HEK293 (cell line): ENCODE measurements at regions not wholly inside any gene's neighbourhood (a gene's known extent, or its start where the extent isn't known, plus 50 kb on each side); places are given as distances from the start of the nearest gene placed in this dataset.

ENCODE experiments used
- CTCF ChIA-PET: fragments of 350-600 bp; formaldehyde crosslinking; extraction: SDS; loops from one replicate; lab custom pipeline; 2021; ENCODE audit warnings: antibody characterized with exemption; lab: Yijun Ruan, JAX
- POLR2A ChIA-PET: fragments of 300-600 bp; formaldehyde crosslinking; extraction: SDS; loops from one replicate; lab custom pipeline; 2020; ENCODE audit warnings: antibody characterized with exemption, inconsistent platforms; lab: Yijun Ruan, JAX
- H3K27ac ChIP-seq: fragments of 200-500 bp; sonication (Bioruptor generic); 2 replicates; pipeline ENCODE4 v1.5.1; 2014; ENCODE audit warnings: low read depth, low read length, control low read depth, inconsistent platforms; ENCODE audit errors: extremely low read depth
- H3K36me3 ChIP-seq, 2 experiments: fragments of 200-500 bp in 1 of 2; sonication (Bioruptor generic) in 1 of 2; 1 replicate in 1 of 2; 2 replicates in 1 of 2; pipeline ENCODE4 v1.5.1; 2014 to 2017; ENCODE audit warnings: inconsistent platforms in 2 of 2, low read length in 2 of 2; ENCODE audit not compliant: control insufficient read depth in 2 of 2, insufficient read depth in 1 of 2
- H3K4me1 ChIP-seq: fragments of 200-500 bp; sonication (Bioruptor generic); 2 replicates; pipeline ENCODE4 v1.5.1; 2014; ENCODE audit warnings: mild to moderate bottlenecking, low read length, inconsistent platforms; ENCODE audit not compliant: control insufficient read depth, insufficient read depth
- H3K4me3 ChIP-seq: 2 replicates; pipeline ENCODE4 v1.5.1; 2011; ENCODE audit warnings: low read depth, mild to moderate bottlenecking, control low read depth, low read length, moderate library complexity
- H3K9me3 ChIP-seq: fragments of 200-500 bp; sonication (Bioruptor generic); 2 replicates; pipeline ENCODE4 v1.5.1; 2014; ENCODE audit warnings: low read depth, low read length, inconsistent platforms; ENCODE audit not compliant: control insufficient read depth, insufficient read depth
- AEBP2 ChIP-seq: fragments of 450-650 bp; formaldehyde crosslinking; IDR thresholded peaks from 2 replicates; pipeline ENCODE4 v1.5.1; 2016; ENCODE audit warnings: missing biosample characterization, missing genetic modification characterization, borderline replicate concordance
- BCL11A ChIP-seq: fragments of 450-650 bp; formaldehyde crosslinking; IDR thresholded peaks from 2 replicates; pipeline ENCODE4 v1.5.1; 2016; ENCODE audit warnings: low read depth, missing biosample characterization, missing genetic modification characterization
- EGR2 ChIP-seq: fragments of 450-650 bp; formaldehyde crosslinking; IDR thresholded peaks from 2 replicates; pipeline ENCODE4 v1.5.1; 2016; ENCODE audit warnings: low read depth, missing biosample characterization, missing genetic modification characterization
- FEZF1 ChIP-seq: fragments of 450-650 bp; formaldehyde crosslinking; IDR thresholded peaks from 2 replicates; pipeline ENCODE4 v1.5.1; 2016; ENCODE audit warnings: missing biosample characterization, missing genetic modification characterization
- MYNN ChIP-seq: fragments of 450-650 bp; formaldehyde crosslinking; IDR thresholded peaks from 2 replicates; pipeline ENCODE4 v1.5.1; 2016; ENCODE audit warnings: missing biosample characterization, missing genetic modification characterization, borderline replicate concordance
- REPIN1 ChIP-seq: fragments of 450-650 bp; formaldehyde crosslinking; IDR thresholded peaks from 2 replicates; pipeline ENCODE4 v1.5.1; 2017; ENCODE audit warnings: missing biosample characterization, missing genetic modification characterization, low read depth
- SP7 ChIP-seq: fragments of 450-650 bp; formaldehyde crosslinking; IDR thresholded peaks from 2 replicates; pipeline ENCODE4 v1.5.1; 2016; ENCODE audit warnings: missing biosample characterization, missing genetic modification characterization
- ZBTB20 ChIP-seq: fragments of 450-650 bp; formaldehyde crosslinking; IDR thresholded peaks from 2 replicates; pipeline ENCODE4 v1.5.1; 2016; ENCODE audit warnings: missing biosample characterization, missing genetic modification characterization
- ZFHX2 ChIP-seq: fragments of 450-650 bp; formaldehyde crosslinking; conservative IDR thresholded peaks from 2 replicates; pipeline ENCODE4 v1.5.1; 2016; ENCODE audit warnings: missing biosample characterization, missing genetic modification characterization
- ZNF175 ChIP-seq: fragments of 450-650 bp; formaldehyde crosslinking; IDR thresholded peaks from 2 replicates; pipeline ENCODE4 v1.5.1; 2016; ENCODE audit warnings: missing biosample characterization, missing genetic modification characterization
- ZNF211 ChIP-seq: fragments of 450-650 bp; formaldehyde crosslinking; IDR thresholded peaks from 2 replicates; pipeline ENCODE4 v1.5.1; 2016; ENCODE audit warnings: low read depth, missing biosample characterization, missing genetic modification characterization
- ZNF266 ChIP-seq: fragments of 450-650 bp; formaldehyde crosslinking; IDR thresholded peaks from 2 replicates; pipeline ENCODE4 v1.5.1; 2016; ENCODE audit warnings: missing biosample characterization, missing genetic modification characterization, low read depth
- ZNF302 ChIP-seq: fragments of 450-650 bp; formaldehyde crosslinking; IDR thresholded peaks from 2 replicates; pipeline ENCODE4 v1.5.1; 2016; ENCODE audit warnings: missing biosample characterization, missing genetic modification characterization, low read depth
- ZNF341 ChIP-seq: fragments of 450-650 bp; formaldehyde crosslinking; IDR thresholded peaks from 2 replicates; pipeline ENCODE4; 2016; ENCODE audit warnings: low read depth, missing biosample characterization, missing genetic modification characterization
- ZNF394 ChIP-seq: fragments of 450-650 bp; formaldehyde crosslinking; IDR thresholded peaks from 2 replicates; pipeline ENCODE4 v1.5.1; 2016; ENCODE audit warnings: missing biosample characterization, missing genetic modification characterization, mild to moderate bottlenecking, moderate library complexity, borderline replicate concordance
- ZNF521 ChIP-seq: fragments of 450-650 bp; formaldehyde crosslinking; IDR thresholded peaks from 2 replicates; pipeline ENCODE4 v1.5.1; 2017; ENCODE audit warnings: missing biosample characterization, mild to moderate bottlenecking, missing genetic modification characterization
- ZNF561 ChIP-seq: fragments of 450-650 bp; IDR thresholded peaks from 2 replicates; pipeline ENCODE4 v1.5.1; 2018; ENCODE audit warnings: missing biosample characterization, missing genetic modification characterization, borderline replicate concordance
- ZSCAN30 ChIP-seq: fragments of 450-650 bp; IDR thresholded peaks from 2 replicates; pipeline ENCODE4 v1.5.1; 2018; ENCODE audit warnings: missing biosample characterization, mild to moderate bottlenecking, missing genetic modification characterization, moderate library complexity

GRCh38 chr1:81703391-81703755 lies 97.4 kb upstream of the ADGRL2 start:
- Histone ChIP-seq H3K36me3 (no peaks in the 10 kb centered on the region), H3K4me1 (no peaks in the 10 kb centered on the region), H3K27ac (no peak overlapping the region), H3K4me3 (no peak overlapping the region), H3K9me3 (no peaks in the 10 kb centered on the region)
- TF ChIP-seq BCL11A = no peak
- ChIA-PET POLR2A (no interaction called here), CTCF (no interaction called here)

GRCh38 chr1:81702903-81703302 lies 97.8 kb upstream of the ADGRL2 start:
- POLR2A ChIA-PET = no interaction called here
- Histone ChIP-seq H3K9me3 (no peaks in the 10 kb centered on the region), H3K4me3 (no peak overlapping the region)
- no peak for TF ChIP-seq ZNF394
- TF ChIP-seq ZNF175 (tag by site-specific recombination) = no peak
- no peak for TF ChIP-seq AEBP2 (tag by site-specific recombination)
- no peak for TF ChIP-seq ZNF521 (tag by site-specific recombination)
- no peak for TF ChIP-seq ZNF266 (tag by site-specific recombination)
- no peak for TF ChIP-seq SP7
- TF ChIP-seq ZNF561 = no peak
- TF ChIP-seq ZNF302 (tag by site-specific recombination) = no peak
- TF ChIP-seq, all 188 proteins: peak for 0
- H3K27ac ChIP-seq = no peak overlapping the region
- H3K36me3 ChIP-seq = no peaks in the 10 kb centered on the region
- H3K4me1 ChIP-seq = no peaks in the 10 kb centered on the region
- CTCF ChIA-PET = interaction anchor here (0.7 kb wide), 1 partner anchor 267 kb away, joined by 3 read pairs; no protein-coding TSS in a partner anchor

- POLR2A ChIA-PET = no interaction called here
- Histone ChIP-seq H3K27ac (no peak overlapping the region), H3K4me3 (no peak overlapping the region), H3K9me3 (no peaks in the 10 kb centered on the region), H3K4me1 (no peaks in the 10 kb centered on the region), H3K36me3 (no peaks in the 10 kb centered on the region)
- CTCF ChIA-PET = interaction anchor here (0.7 kb wide), 1 partner anchor 268 kb away, joined by 3 read pairs; no protein-coding TSS in a partner anchor
- TF ChIP-seq EGR2 (peak; percentile 51; the same call in 1 of the 2 replicates), ZNF341 (tag by site-specific recombination) (no peak), ZFHX2 (tag by site-specific recombination) (peak; percentile 32)
Observed at GRCh38 chr1:81702079-81702715, 98.5 kb upstream of the ADGRL2 start.

GRCh38 chr1:81700728-81701470 lies 99.8 kb upstream of the ADGRL2 start:
- H3K4me1 ChIP-seq = no peaks in the 10 kb centered on the region
- ChIA-PET CTCF (interaction anchor here (0.5 kb wide), 1 partner anchor 60 kb away, joined by 3 read pairs; no protein-coding TSS in a partner anchor), POLR2A (no interaction called here)
- no peaks in the 10 kb centered on the region for H3K36me3 ChIP-seq
- no peak overlapping the region for H3K4me3 ChIP-seq
- H3K9me3 ChIP-seq = no peaks in the 10 kb centered on the region
- TF ChIP-seq ZSCAN30 (tag by site-specific recombination) (no peak), ZNF211 (tag by site-specific recombination) (no peak), REPIN1 (tag by site-specific recombination) (no peak), FEZF1 (tag by site-specific recombination) (no peak), MYNN (no peak), ZBTB20 (no peak)
- H3K27ac ChIP-seq = no peak overlapping the region
